PC-3 (cell line): ENCODE measurements at regions not wholly inside any gene's neighbourhood (a gene's known extent, or its start where the extent isn't known, plus 50 kb on each side); places are given as distances from the start of the nearest gene placed in this dataset.

Experiments used
- ATAC-seq: fragments of 200-7000 bp; cut with Tn5 transposase; 2 replicates; pipeline ENCODE4 v1.9.1; 2020; ENCODE audit warnings: mild to moderate bottlenecking, moderate library complexity
- BruUV-seq: library from RNA; stranded (reverse); fragments of 400-500 nt; replicated peaks from 2 replicates; lab custom pipeline; 2021; lab: Mats Ljungman, UMichigan
- CTCF ChIA-PET: fragments of 300-600 bp; sonication (Branson Sonifier 250); formaldehyde crosslinking; loops from one replicate; lab custom pipeline; 2022; ENCODE audit warnings: antibody characterized with exemption; lab: Charles Lee
- POLR2A ChIA-PET: fragments of 300-600 bp; sonication (Branson Sonifier 250); formaldehyde crosslinking; loops from one replicate; lab custom pipeline; 2022; ENCODE audit warnings: antibody characterized with exemption; ENCODE audit not compliant: unreplicated experiment; lab: Charles Lee
- DNase-seq: peaks from one replicate; pipeline ENCODE4 v3.0.0-alpha.2; 2015
- H2AFZ ChIP-seq: fragments of 300-600 bp; sonication (generic); 2 replicates; pipeline ENCODE4 v1.6.0; 2016; ENCODE audit warnings: antibody characterized with exemption, low read length
- H3F3A ChIP-seq: fragments of 300-600 bp; sonication (generic); one replicate; pipeline ENCODE4 v1.6.0; 2017; ENCODE audit warnings: antibody characterized with exemption, low read length, control low read depth, mild to moderate bottlenecking; ENCODE audit not compliant: unreplicated experiment
- H3K27ac ChIP-seq: fragments of 300-600 bp; sonication (generic); 2 replicates; pipeline ENCODE4 v1.5.1; 2016; ENCODE audit warnings: mild to moderate bottlenecking, low read length
- H3K27me3 ChIP-seq: fragments of 300-600 bp; sonication (generic); 2 replicates; pipeline ENCODE4 v1.6.1; 2016; ENCODE audit warnings: low read length, mixed read lengths
- H3K36me3 ChIP-seq: fragments of 300-600 bp; sonication (generic); 2 replicates; pipeline ENCODE4 v1.6.1; 2016; ENCODE audit warnings: low read depth, mixed run types, low read length, mixed read lengths
- H3K4me1 ChIP-seq: fragments of 300-600 bp; sonication (generic); 2 replicates; pipeline ENCODE4 v1.5.1; 2016; ENCODE audit warnings: low read length; ENCODE audit not compliant: insufficient read depth
- H3K4me2 ChIP-seq: fragments of 300-600 bp; sonication (generic); 2 replicates; pipeline ENCODE4 v1.6.0; 2016; ENCODE audit warnings: low read length
- H3K4me3 ChIP-seq: fragments of 300-600 bp; sonication (generic); 2 replicates; pipeline ENCODE4 v1.5.1; 2016; ENCODE audit warnings: mild to moderate bottlenecking, low read length, mixed read lengths
- H3K79me2 ChIP-seq: fragments of 300-600 bp; sonication (generic); 2 replicates; pipeline ENCODE4 v1.6.1; 2017; ENCODE audit warnings: low read length, mixed read lengths
- H3K9ac ChIP-seq: fragments of 300-600 bp; sonication (generic); 2 replicates; pipeline ENCODE4 v1.6.0; 2016; ENCODE audit warnings: mild to moderate bottlenecking, low read length
- H3K9me2 ChIP-seq: fragments of 300-600 bp; sonication (generic); replicated peaks from 2 replicates; pipeline ENCODE4 v1.6.1; 2016; ENCODE audit warnings: mixed run types, low read length, mixed read lengths
- H3K9me3 ChIP-seq: fragments of 300-600 bp; sonication (generic); 2 replicates; pipeline ENCODE4 v1.6.1; 2016; ENCODE audit warnings: low read length, mixed read lengths
- H4K20me1 ChIP-seq: fragments of 300-600 bp; sonication (generic); 2 replicates; pipeline ENCODE4 v1.6.1; 2016; ENCODE audit warnings: low read length, mixed read lengths
- EZH2 ChIP-seq: fragments of 300-600 bp; sonication (generic); IDR thresholded peaks from one replicate; pipeline ENCODE4 v1.6.1; 2017; ENCODE audit warnings: antibody characterized with exemption, mild to moderate bottlenecking, low read length; ENCODE audit not compliant: unreplicated experiment
- EZH2phosphoT487 ChIP-seq: fragments of 300-600 bp; sonication (generic); IDR thresholded peaks from 2 replicates; pipeline ENCODE4 v1.6.1; 2018; ENCODE audit warnings: mild to moderate bottlenecking, antibody characterized with exemption, low read length, borderline replicate concordance
- intact Hi-C: fragments of 100-400 bp; cut with micrococcal nuclease; formaldehyde crosslinking; loops from 2 replicates; pipeline ENCODE4 v1.9.0; 2023
- TF ChIP-seq, protein P1 (sequence below): fragments of 300-600 bp; sonication (generic); conservative IDR thresholded peaks from 2 replicates; pipeline ENCODE4 v1.5.1; 2017; ENCODE audit warnings: antibody characterized with exemption, low read depth, mild to moderate bottlenecking, low read length

DNA sequence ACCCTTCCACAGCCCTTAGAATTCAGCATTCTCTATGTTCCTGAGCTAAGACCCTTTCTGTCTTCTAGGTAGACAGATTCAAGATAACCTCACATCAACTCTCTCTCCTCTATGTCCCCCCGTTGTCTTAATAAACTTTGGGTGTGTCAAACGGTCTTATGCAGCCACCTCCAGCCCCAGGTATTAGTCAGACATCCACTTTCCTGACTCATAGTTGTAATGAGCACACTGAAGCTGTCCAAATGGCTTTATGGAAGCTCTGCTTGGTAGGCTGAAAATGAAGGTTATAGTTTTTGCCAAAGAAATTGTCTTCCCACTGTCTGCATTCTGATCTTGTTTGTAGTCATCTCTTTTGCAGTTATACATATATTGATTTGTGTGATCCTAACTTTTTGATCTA lies 482.0 kb downstream of the RMST start:
- CTCF ChIA-PET = no interaction called here
- no peak overlapping the region for H3K9ac ChIP-seq
- ATAC-seq (no peak), DNase-seq (no peak)
- no peaks in the 10 kb centered on the region for H4K20me1 ChIP-seq
- no peaks in the 10 kb centered on the region for H3K36me3 ChIP-seq
- H3K27ac ChIP-seq = no peak overlapping the region
- no TSS peak for BruUV-seq
- POLR2A ChIA-PET = no interaction called here
- H3K9me3 ChIP-seq = no peaks in the 10 kb centered on the region
- H3K4me1 ChIP-seq = no peaks in the 10 kb centered on the region
- intact Hi-C loops = no loop called here
- H3K9me2 ChIP-seq = no peaks in the 10 kb centered on the region
- H3F3A ChIP-seq = no peaks in the 10 kb centered on the region
- H2AFZ ChIP-seq = no peak overlapping the region
- H3K4me2 ChIP-seq = no peak overlapping the region
- H3K27me3 ChIP-seq = no peaks in the 10 kb centered on the region
- H3K79me2 ChIP-seq = no peaks in the 10 kb centered on the region
- TF ChIP-seq, protein P1, sequence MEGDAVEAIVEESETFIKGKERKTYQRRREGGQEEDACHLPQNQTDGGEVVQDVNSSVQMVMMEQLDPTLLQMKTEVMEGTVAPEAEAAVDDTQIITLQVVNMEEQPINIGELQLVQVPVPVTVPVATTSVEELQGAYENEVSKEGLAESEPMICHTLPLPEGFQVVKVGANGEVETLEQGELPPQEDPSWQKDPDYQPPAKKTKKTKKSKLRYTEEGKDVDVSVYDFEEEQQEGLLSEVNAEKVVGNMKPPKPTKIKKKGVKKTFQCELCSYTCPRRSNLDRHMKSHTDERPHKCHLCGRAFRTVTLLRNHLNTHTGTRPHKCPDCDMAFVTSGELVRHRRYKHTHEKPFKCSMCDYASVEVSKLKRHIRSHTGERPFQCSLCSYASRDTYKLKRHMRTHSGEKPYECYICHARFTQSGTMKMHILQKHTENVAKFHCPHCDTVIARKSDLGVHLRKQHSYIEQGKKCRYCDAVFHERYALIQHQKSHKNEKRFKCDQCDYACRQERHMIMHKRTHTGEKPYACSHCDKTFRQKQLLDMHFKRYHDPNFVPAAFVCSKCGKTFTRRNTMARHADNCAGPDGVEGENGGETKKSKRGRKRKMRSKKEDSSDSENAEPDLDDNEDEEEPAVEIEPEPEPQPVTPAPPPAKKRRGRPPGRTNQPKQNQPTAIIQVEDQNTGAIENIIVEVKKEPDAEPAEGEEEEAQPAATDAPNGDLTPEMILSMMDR = no peak
- TF ChIP-seq EZH2 = no peak
- TF ChIP-seq EZH2phosphoT487 = no peak
- H3K4me3 ChIP-seq = no peak overlapping the region

DNA sequence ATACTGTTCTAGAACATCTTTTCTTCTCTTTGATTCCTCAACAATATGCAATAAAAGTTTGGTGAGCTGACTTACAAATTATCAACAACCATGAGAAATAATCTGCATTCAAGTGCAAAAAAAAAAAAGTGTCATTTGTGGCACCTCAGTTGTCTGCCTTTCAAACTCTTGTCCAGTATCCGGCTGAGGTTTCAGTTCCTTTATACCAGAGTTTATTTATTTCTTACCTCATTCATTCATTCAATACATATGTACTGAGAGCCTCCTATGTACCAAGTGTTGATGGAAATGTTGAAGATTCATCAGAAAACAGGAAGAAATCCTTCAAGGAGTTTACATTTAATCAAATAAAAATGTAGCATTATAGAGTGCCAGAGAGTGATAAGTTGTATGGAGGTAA lies 484.1 kb downstream of the RMST start:
- Histone ChIP-seq H3K9ac (no peak overlapping the region), H3K27me3 (no peaks in the 10 kb centered on the region), H3K27ac (no peak overlapping the region), H3K4me3 (no peak overlapping the region), H2AFZ (no peak overlapping the region), H3F3A (no peaks in the 10 kb centered on the region), H4K20me1 (no peaks in the 10 kb centered on the region), H3K36me3 (no peaks in the 10 kb centered on the region), H3K4me1 (no peaks in the 10 kb centered on the region), H3K9me3 (no peaks in the 10 kb centered on the region), H3K79me2 (no peaks in the 10 kb centered on the region), H3K9me2 (no peaks in the 10 kb centered on the region), H3K4me2 (no peak overlapping the region)
- ATAC-seq (no peak), DNase-seq (no peak)
- ChIA-PET POLR2A (no interaction called here), CTCF (no interaction called here)
- intact Hi-C loops = no loop called here
- TF ChIP-seq EZH2phosphoT487 = no peak
- TF ChIP-seq EZH2 = no peak
- TF ChIP-seq, protein P1 = no peak
- no TSS peak for BruUV-seq

DNA sequence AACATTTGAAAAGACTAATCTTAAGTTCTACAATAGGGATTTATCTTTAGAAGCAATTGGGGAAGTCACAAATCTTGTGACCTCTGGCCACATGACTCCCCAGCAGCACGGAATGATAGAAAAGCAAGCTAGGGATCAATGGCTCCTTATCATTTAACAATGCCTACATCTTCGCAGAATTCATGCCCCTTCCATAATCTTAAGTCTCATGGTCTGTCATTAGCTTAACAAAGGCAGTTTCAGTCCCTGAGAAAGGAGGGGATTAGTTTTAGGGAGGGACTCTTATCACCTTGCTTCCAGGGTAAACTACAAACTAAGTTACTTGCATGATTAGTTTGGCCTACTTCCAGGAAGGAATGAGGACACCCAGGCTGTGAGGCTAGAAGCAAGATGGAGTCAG lies 486.0 kb downstream of the RMST start:
- intact Hi-C loops = no loop called here
- Histone ChIP-seq H4K20me1 (no peaks in the 10 kb centered on the region), H2AFZ (no peak overlapping the region), H3F3A (no peaks in the 10 kb centered on the region), H3K27ac (no peak overlapping the region), H3K4me1 (no peaks in the 10 kb centered on the region), H3K36me3 (no peaks in the 10 kb centered on the region), H3K9me3 (no peaks in the 10 kb centered on the region), H3K27me3 (no peaks in the 10 kb centered on the region), H3K9ac (no peak overlapping the region), H3K4me2 (no peak overlapping the region), H3K79me2 (no peaks in the 10 kb centered on the region), H3K9me2 (no peaks in the 10 kb centered on the region), H3K4me3 (no peak overlapping the region)
- TF ChIP-seq EZH2 (no peak), EZH2phosphoT487 (no peak)
- TF ChIP-seq, protein P1 = no peak
- DNase-seq = no peak
- ChIA-PET POLR2A (no interaction called here), CTCF (no interaction called here)
- BruUV-seq = no TSS peak
- no peak for ATAC-seq
